BLaER1 treated with 17β-estradiol and CSF1 and Interleukin-3, amounts not matched to agents 10 nM and 100 nM (cell line): ENCODE measurements at regions not wholly inside any gene's neighbourhood (a gene's known extent, or its start where the extent isn't known, plus 50 kb on each side); places are given as distances from the start of the nearest gene placed in this dataset.
"Not testable (repeated sequence)": the region's sequence is repeated elsewhere in the genome, so short reads cannot be mapped to it uniquely, and the experiment has no call there.

Experiments
- H3K27ac ChIP-seq, 11 experiments: shearing (Covaris generic); formaldehyde crosslinking; 2 replicates each; pipeline ENCODE4 v1.8.1; 2022
- H3K27me3 ChIP-seq, 11 experiments: shearing (Covaris generic); formaldehyde crosslinking; 2 replicates each; pipeline ENCODE4 v1.8.1; 2022
- H3K36me3 ChIP-seq, 11 experiments: shearing (Covaris generic); formaldehyde crosslinking; 2 replicates each; pipeline ENCODE4 v1.8.1; 2022
- H3K4me1 ChIP-seq, 10 experiments: shearing (Covaris generic); formaldehyde crosslinking; 2 replicates each; pipeline ENCODE4 v1.8.1; 2022
- H3K4me2 ChIP-seq, 11 experiments: shearing (Covaris generic); formaldehyde crosslinking; 2 replicates each; pipeline ENCODE4 v1.8.1; 2022
- H3K4me3 ChIP-seq, 10 experiments: shearing (Covaris generic); formaldehyde crosslinking; 2 replicates each; pipeline ENCODE4 v1.8.1; 2022
- H3K9ac ChIP-seq, 11 experiments: shearing (Covaris generic); formaldehyde crosslinking; 2 replicates each; pipeline ENCODE4 v1.8.1; 2022
- H3K9me3 ChIP-seq, 11 experiments: shearing (Covaris generic); formaldehyde crosslinking; replicated peaks in 1 of 11; 2 replicates each; pipeline ENCODE4 v1.8.1; 2022
- H4K20me1 ChIP-seq, 11 experiments: shearing (Covaris generic); formaldehyde crosslinking; 2 replicates each; pipeline ENCODE4 v1.8.1; 2022
- Cebpa-rat ChIP-seq, 11 experiments: shearing (Covaris generic); IDR thresholded peaks; 2 replicates each; pipeline ENCODE4 v1.8.1; 2022

- Histone ChIP-seq H3K27ac (no peak overlapping the region), H3K9me3 (no peaks in the 10 kb centered on the region), H3K27me3 (no peaks in the 10 kb centered on the region), H3K9ac (no peak overlapping the region), H3K4me1 (peaks cover 7 to 14% (median 14%) of the 10 kb centered on the region in 10 experiments; a peak in 13 of 20 replicates), H3K4me3 (no peak overlapping the region), H4K20me1 (no peaks in the 10 kb centered on the region), H3K4me2 (no peak overlapping the region), H3K36me3 (no peaks in the 10 kb centered on the region)
- TF ChIP-seq Cebpa-rat (IDR thresholded peaks at IDR 0.05) = no peak
Observed at GRCh38 chr6:100230953-100231316, 233.8 kb downstream of the SIM1 start.

GRCh38 chr6:100230115-100230952, 234.4 kb downstream of the SIM1 start:
- no peak overlapping the region for H3K9ac ChIP-seq
- peaks cover 7 to 14% (median 14%) of the 10 kb centered on the region in 10 experiments; a peak in 13 of 20 replicates for H3K4me1 ChIP-seq
- H3K4me2 ChIP-seq = no peak overlapping the region
- H3K27ac ChIP-seq = no peak overlapping the region
- no peaks in the 10 kb centered on the region for H3K36me3 ChIP-seq
- no peaks in the 10 kb centered on the region for H4K20me1 ChIP-seq
- H3K9me3 ChIP-seq = no peaks in the 10 kb centered on the region
- no peak overlapping the region for H3K4me3 ChIP-seq
- H3K27me3 ChIP-seq = no peaks in the 10 kb centered on the region
- no peak for TF ChIP-seq Cebpa-rat (IDR thresholded peaks at IDR 0.05)

- Histone ChIP-seq H3K4me1 (peaks cover 7 to 14% (median 14%) of the 10 kb centered on the region in 10 experiments; a peak in 13 of 20 replicates), H3K27me3 (no peaks in the 10 kb centered on the region), H3K4me3 (peak overlapping the region in 6 of 10 experiments; percentile 56 to 64 (median 59); a peak in 7 of 20 replicates), H4K20me1 (no peaks in the 10 kb centered on the region), H3K9ac (peak overlapping the region in 8 of 11 experiments; percentile 55 to 81 (median 72); a peak in 11 of 22 replicates), H3K9me3 (no peaks in the 10 kb centered on the region), H3K27ac (peak overlapping the region in 4 of 11 experiments; percentile 53 to 77 (median 66); a peak in 5 of 22 replicates), H3K4me2 (peak overlapping the region; percentile 62 to 91 (median 81)), H3K36me3 (no peaks in the 10 kb centered on the region)
- TF ChIP-seq Cebpa-rat (IDR thresholded peaks at IDR 0.05) = no peak
Observed at GRCh38 chr6:100229512-100229911, 235.2 kb downstream of the SIM1 start.

- H3K4me2 ChIP-seq = peak overlapping the region; percentile 62 to 91 (median 81)
- no peaks in the 10 kb centered on the region for H3K27me3 ChIP-seq
- H3K4me1 ChIP-seq = peaks cover 7 to 14% (median 14%) of the 10 kb centered on the region in 10 experiments; a peak in 13 of 20 replicates
- no peaks in the 10 kb centered on the region for H4K20me1 ChIP-seq
- H3K36me3 ChIP-seq = no peaks in the 10 kb centered on the region
- no peak for TF ChIP-seq Cebpa-rat (IDR thresholded peaks at IDR 0.05)
- H3K9me3 ChIP-seq = no peaks in the 10 kb centered on the region
- peak overlapping the region; percentile 25 to 81 (median 70) for H3K9ac ChIP-seq
- peak overlapping the region; percentile 2 to 79 (median 52); a peak in 17 of 22 replicates for H3K27ac ChIP-seq
- peak overlapping the region; percentile 49 to 71 (median 58) for H3K4me3 ChIP-seq
Observed at GRCh38 chr6:100228834-100229441, 234.9 kb upstream of the MCHR2 start.

- H3K36me3 ChIP-seq = no peaks in the 10 kb centered on the region
- H3K27ac ChIP-seq = peak overlapping the region; percentile 2 to 79 (median 52); a peak in 16 of 22 replicates
- peaks cover 7 to 14% (median 14%) of the 10 kb centered on the region in 10 experiments; a peak in 13 of 20 replicates for H3K4me1 ChIP-seq
- no peaks in the 10 kb centered on the region for H3K9me3 ChIP-seq
- TF ChIP-seq Cebpa-rat (IDR thresholded peaks at IDR 0.05) = no peak
- H3K4me3 ChIP-seq = peak overlapping the region; percentile 49 to 71 (median 58)
- H4K20me1 ChIP-seq = no peaks in the 10 kb centered on the region
- peak overlapping the region; percentile 62 to 91 (median 81) for H3K4me2 ChIP-seq
- H3K9ac ChIP-seq = peak overlapping the region; percentile 25 to 81 (median 69); a peak in 20 of 22 replicates
- no peaks in the 10 kb centered on the region for H3K27me3 ChIP-seq
Observed at GRCh38 chr6:100228437-100228833, 234.4 kb upstream of the MCHR2 start.

- no peak overlapping the region for H3K4me3 ChIP-seq
- TF ChIP-seq Cebpa-rat (IDR thresholded peaks at IDR 0.05) = no peak
- no peaks in the 10 kb centered on the region for H3K36me3 ChIP-seq
- no peaks in the 10 kb centered on the region for H3K27me3 ChIP-seq
- no peaks in the 10 kb centered on the region for H4K20me1 ChIP-seq
- H3K9ac ChIP-seq = no peak overlapping the region
- no peaks in the 10 kb centered on the region for H3K9me3 ChIP-seq
- no peak overlapping the region for H3K27ac ChIP-seq
- H3K4me2 ChIP-seq = no peak overlapping the region
- peaks cover 7 to 14% (median 14%) of the 10 kb centered on the region in 10 experiments; a peak in 13 of 20 replicates for H3K4me1 ChIP-seq
Observed at GRCh38 chr6:100226811-100227210, 232.8 kb upstream of the MCHR2 start.

- not testable (repeated sequence) for H3K9me3 ChIP-seq, H3K27me3 ChIP-seq, H3K4me3 ChIP-seq, H3K4me2 ChIP-seq, H3K4me1 ChIP-seq, H3K27ac ChIP-seq, H3K9ac ChIP-seq, H4K20me1 ChIP-seq, H3K36me3 ChIP-seq
Observed at GRCh38 chr6:100223952-100224351, 229.9 kb upstream of the MCHR2 start.

- TF ChIP-seq Cebpa-rat (IDR thresholded peaks at IDR 0.05) = no peak
Observed at GRCh38 chr6:100220543-100220942, 226.5 kb upstream of the MCHR2 start.

GRCh38 chr6:100217225-100218012, 223.4 kb upstream of the MCHR2 start:
- Histone ChIP-seq H3K9me3 (no peaks in the 10 kb centered on the region), H3K4me1 (peaks cover 0 to 12% (median 2%) of the 10 kb centered on the region in 10 experiments; a peak in 7 of 20 replicates), H3K27me3 (no peaks in the 10 kb centered on the region), H3K9ac (no peak overlapping the region), H3K4me2 (no peak overlapping the region), H3K4me3 (no peak overlapping the region), H3K36me3 (no peaks in the 10 kb centered on the region), H4K20me1 (no peaks in the 10 kb centered on the region), H3K27ac (no peak overlapping the region)
- TF ChIP-seq Cebpa-rat (IDR thresholded peaks at IDR 0.05) = no peak

More at GRCh38 chr6:100220543-100220942, 226.5 kb upstream of the MCHR2 start:
- no peaks in the 10 kb centered on the region for H4K20me1 ChIP-seq
- H3K4me3 ChIP-seq = no peak overlapping the region
- no peaks in the 10 kb centered on the region for H3K27me3 ChIP-seq
- H3K36me3 ChIP-seq = no peaks in the 10 kb centered on the region
- no peaks in the 10 kb centered on the region for H3K9me3 ChIP-seq
- no peaks in the 10 kb centered on the region for H3K4me1 ChIP-seq
- H3K9ac ChIP-seq = no peak overlapping the region
- H3K4me2 ChIP-seq = no peak overlapping the region
- H3K27ac ChIP-seq = no peak overlapping the region
